GM21423 (cell line): ENCODE measurements at regions not wholly inside any gene's neighbourhood (a gene's known extent, or its start where the extent isn't known, plus 50 kb on each side); places are given as distances from the start of the nearest gene placed in this dataset.

Experiments used
- ATAC-seq: cut with Tn5 transposase; IDR thresholded peaks from one replicate; pipeline ENCODE4 v1.9.1; 2021; ENCODE audit warnings: mild to moderate bottlenecking, moderate library complexity; ENCODE audit not compliant: unreplicated experiment

DNA sequence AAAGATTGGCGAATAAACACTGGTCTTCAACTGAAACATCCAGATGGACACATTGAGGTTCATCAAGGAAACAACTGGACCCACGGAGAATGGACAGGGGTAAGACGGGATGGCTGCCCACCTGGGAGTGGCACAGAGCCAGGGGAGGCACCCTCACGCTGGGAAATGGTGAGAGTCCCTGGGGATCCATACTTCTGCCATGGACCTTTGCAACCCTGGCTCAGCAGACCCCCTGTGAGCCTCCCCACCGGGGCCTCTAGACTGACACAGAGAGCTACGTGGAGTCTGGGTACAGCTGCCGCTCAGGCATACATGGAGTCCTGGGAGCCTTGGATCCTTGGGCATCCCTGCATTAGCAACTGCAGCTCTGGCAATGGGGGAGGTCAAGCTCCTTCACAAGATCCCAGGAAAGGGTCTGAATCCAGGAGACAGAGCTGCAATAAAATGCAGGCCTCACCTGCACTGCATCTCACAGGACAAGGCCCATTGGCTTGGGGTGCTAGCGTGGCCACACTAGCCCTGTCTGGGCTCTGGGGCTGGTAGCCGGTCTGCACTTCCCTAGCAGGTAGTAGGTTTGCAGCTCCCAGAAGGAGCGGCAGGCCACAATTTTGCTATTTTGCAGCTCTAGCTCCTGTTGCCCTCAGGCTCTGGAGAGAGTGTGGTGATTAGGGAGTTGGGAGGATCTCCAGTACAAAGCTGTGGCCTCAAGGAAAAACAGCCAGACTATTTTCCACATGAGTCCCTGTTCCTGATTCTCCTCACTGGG lies 496.4 kb upstream of the LRRC4C start:
- ATAC-seq = no peak

DNA sequence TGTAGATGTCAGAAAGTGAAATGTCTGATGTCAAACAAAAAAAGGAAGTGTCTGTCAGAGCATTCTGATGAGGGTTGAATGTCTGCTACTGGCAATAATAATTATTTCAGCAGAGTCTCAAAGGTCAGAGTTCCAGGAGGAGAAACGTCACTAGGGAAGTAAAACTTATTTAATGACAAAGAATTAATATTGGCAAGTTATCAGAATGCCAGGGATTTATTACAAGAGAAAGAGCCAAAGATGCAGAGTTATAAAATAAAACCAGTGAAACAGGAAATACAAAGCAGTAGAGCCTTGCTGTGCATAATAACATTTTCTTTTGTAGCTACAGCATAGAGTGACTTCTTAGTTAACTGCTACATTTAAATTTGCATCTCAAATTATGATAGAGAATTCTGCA lies 504.0 kb upstream of the LRRC4C start:
- no peak for ATAC-seq

DNA sequence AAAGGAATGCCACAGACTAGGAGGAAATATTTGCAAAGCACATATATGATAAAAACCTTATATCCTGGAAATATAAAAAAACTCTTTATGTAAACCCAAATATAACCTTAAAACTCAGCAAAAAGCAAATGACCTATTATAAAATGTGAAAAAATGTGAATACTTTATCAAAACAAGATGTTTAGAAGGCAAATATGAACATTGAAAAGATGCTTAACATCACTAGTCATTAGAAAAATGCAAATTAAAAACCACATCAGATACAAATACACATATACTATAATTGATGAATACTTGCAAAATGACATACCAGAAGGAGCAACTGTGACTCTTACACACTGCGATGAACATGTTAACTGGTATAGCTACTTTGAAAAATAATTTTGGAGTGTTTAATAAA lies 511.2 kb upstream of the LRRC4C start:
- ATAC-seq = no peak

DNA sequence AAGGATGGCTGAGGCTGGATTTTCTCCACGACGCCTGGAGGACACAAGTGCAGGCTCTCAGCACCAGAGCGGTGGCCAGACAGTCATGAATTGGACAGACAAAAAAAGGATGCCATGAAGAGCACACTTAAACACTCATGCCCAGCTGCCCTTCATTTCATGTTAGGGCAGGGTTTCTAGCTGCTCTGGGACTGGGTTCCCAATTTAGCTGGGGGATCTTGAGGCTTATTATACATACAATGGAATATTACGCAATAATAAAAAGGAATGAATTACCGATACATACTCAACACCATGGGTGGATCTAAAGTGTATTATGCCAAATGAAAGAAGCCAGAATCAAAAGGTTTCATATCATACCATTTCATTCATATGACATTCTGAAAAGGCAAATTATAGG lies 512.1 kb upstream of the LRRC4C start:
- no peak for ATAC-seq

DNA sequence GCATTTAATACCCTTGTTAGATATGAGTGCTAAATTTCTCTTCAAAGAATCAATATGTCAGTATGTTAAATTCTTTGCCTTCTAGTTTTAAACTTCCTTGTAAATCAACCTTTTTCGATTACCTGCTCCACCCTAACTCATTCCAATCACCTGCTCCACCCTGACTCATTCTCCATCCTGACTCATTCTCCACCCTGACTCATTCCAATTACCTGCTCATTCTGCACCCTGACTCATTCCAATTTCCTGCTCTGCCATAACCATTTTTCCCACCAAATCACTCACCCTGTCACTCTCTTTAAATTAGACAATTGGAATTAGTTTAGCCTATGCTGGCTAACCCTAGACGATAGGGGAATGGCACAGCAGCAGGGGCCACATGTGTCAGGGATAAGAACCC lies 519.5 kb upstream of the LRRC4C start:
- ATAC-seq = no peak

DNA sequence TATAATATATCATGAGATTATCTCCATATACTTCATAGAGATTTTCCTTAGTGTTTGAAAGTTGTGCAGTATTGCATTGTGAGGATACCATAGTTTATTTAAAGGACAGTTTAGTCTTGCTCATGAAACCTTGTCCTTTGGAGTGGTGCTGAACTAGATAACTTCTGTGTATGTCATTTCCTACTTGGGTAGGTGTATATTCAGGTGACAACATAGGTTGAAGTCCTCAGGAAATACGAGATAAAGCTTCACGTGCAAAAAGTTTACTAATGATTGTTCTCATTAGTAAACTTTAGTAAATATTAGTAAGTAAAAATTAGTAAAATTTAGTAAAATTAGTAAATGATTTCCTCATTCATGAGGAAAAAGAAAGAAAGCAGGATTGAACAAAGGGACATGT lies 521.3 kb upstream of the LRRC4C start:
- no peak for ATAC-seq

DNA sequence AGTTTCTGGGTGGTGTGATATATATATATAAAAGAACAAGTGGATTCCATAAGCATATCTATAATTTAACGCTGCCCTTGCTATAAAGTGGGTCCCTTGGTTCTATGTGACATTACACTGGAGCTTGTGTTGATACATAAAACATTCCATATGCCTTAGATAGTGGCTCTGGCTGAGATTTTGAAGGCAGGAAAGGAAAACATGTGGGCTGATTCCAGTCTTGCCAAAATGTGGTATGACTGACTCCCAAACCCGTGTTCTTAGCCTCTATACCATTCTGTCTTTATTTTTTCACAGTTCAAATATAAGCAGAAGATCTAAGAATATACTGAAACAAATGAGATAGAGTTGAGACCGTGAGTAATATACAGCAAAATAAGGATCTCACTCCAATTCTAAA lies 522.8 kb upstream of the LRRC4C start:
- ATAC-seq = no peak

DNA sequence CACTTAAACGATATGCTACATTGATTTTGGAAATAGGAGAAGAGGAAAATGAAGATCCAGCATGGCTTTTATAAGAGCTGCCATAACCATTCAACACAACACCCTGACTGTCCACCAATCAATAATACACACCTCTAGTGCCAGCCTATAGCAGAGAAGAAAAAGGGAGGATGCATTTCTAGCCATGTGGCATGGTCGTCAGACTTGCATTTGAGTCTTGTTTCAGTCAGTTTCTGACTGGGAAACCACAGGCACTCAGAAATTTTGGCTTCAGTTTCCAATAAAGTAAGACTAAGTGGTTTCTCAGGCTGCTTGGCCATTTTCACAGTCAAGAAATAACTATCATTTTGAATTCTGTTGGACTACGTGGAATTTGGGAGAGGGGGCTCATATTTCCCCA lies 523.5 kb upstream of the LRRC4C start:
- ATAC-seq = no peak

DNA sequence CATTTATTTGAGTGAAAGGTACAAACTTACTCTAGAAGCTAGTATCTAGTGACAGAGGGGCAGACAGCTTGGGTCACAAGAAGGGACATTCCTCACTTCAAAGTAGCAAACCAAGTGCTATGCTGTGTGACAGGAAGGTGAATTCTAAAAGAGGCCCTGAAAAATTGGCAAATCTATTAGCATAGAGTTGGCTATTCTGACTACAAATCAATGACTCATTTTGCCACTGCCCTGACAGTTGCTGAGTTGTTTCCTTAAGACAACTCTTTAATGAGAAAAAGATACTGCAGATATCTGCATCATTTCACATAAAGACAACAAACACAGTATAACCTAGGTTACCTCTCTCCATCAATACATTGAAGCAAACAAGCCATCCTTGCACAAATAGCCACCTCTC lies 524.0 kb upstream of the LRRC4C start:
- no peak for ATAC-seq

- no peak for ATAC-seq
These were observed 524.6 kb upstream of the LRRC4C start for GRCh38 chr11:41984023-41984422.

- no peak for ATAC-seq
These were observed 526.3 kb upstream of the LRRC4C start for GRCh38 chr11:41985799-41986198.

DNA sequence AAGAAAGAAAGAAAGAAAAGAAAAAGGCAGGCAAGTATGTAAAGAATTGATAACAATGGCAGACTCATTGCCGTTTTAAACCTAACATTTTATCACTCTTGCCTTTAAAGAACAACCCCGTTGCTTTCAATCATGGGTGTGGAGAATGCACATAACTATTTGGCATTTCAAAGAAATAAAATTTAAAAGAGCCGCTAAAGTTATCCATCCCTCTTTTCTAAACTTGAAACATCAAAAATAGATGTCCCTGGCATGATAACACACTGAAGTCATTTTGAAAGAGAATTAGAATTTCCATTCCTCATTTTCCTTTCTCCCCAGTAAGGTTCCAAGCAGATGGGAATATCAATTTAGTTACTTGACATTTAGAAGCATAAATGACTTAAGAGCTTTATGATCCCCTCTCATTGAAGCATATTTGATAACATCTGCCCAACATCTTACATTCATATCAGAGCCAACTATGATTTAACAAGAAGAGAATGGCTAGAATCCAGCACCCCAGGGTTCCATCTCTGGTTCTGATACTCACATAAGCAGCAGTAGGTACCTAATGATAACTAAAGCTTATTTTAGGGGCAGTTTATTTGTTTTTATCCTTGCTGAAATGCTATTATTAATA lies 529.6 kb upstream of the LRRC4C start:
- no peak for ATAC-seq

DNA sequence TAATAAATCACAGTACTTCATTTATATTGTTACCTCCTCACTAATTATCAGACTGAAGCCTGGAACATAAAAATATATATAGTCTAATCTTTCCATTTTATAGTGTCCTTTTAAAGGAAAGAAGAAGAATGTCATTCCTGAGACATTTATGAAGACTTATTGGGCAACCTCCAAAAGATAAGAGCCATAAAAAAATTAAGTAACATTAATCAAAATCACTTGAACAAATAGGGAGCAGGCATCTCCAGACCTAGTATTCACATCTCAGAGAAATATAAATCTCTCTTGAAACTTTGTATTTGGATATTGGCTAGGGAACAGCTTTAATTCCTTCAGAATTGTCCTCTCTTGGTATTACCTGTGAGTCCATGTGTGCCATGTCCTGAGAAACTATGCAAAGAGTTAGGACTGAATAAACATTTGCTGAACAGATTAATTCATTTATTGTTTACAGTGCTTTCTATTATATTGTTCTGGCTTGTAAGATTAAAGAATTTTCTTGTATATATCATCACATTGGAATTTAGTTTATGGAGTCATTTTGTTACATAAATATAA lies 530.5 kb upstream of the LRRC4C start:
- ATAC-seq = no peak

DNA sequence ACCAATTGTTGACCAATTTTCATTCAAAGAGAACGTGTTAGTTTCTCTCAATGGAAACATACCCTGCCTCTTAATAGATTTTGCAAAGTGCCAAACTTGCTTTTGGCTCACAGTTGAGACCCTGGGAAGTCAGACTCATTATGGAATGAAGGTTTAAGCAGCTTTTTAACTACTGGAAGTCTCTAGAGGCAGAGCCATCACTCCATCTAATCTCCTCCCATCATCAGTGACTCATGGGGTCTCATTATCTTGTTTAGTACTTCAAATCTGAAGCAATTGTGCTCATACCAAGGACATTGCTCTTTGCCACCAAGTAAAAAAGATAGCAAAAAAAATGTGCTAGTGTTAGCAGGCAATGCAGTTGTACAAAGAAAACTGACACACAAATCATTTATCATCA lies 537.1 kb upstream of the LRRC4C start:
- ATAC-seq = no peak

- ATAC-seq = no peak
These were observed 538.5 kb upstream of the LRRC4C start for GRCh38 chr11:41997844-41998401.

DNA sequence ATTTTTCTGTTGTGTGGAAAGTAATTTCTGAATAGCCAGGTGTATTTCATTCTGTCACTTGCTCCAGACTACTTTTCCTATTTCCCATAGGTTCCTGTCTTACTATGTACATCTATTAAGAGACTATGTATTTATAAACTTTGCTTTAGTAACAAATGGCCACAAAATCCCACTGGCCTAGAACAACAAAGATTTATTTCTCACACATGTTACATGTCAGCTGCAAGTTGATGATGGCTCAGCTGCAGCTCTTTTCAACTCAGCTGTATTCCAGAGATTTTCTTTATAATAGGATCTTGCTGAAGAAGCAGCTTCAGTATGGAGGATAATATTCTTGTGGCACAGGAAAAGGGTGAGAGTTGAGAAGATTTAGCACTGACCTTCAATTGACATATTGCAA lies 539.6 kb upstream of the LRRC4C start:
- ATAC-seq = no peak

- no peak for ATAC-seq
These were observed 544.3 kb upstream of the LRRC4C start for GRCh38 chr11:42003801-42004200.

DNA sequence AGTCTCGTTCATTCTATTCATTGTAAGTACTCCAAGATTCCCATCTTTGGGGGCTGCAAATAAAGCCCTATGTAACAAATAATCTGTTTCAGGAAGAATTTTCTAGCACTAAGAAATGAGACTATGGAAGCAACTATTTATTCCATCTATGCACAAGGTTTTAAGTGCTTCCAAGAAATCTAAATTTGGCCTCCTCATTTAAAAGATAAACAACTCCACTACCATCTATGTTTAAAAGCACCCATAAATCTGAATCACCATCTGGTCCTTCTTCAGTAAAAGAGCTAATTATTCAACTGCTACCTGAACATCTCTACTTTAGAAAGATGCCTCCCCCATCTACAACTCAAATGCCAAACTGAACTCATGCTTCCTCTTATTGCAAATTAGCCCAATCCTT lies 547.3 kb upstream of the LRRC4C start:
- ATAC-seq = no peak

- no peak for ATAC-seq
These were observed 552.8 kb upstream of the LRRC4C start for GRCh38 chr11:42012271-42012670.

GRCh38 chr11:42013656-42014201 lies 554.3 kb upstream of the LRRC4C start:
- ATAC-seq = no peak

GRCh38 chr11:42021911-42022310 lies 562.5 kb upstream of the LRRC4C start:
- ATAC-seq = no peak

GRCh38 chr11:42023267-42023666 lies 563.8 kb upstream of the LRRC4C start:
- ATAC-seq = no peak
